GM21529 (cell line): ENCODE measurements at regions not wholly inside any gene's neighbourhood (a gene's known extent, or its start where the extent isn't known, plus 50 kb on each side); places are given as distances from the start of the nearest gene placed in this dataset.

Source experiments
- ATAC-seq: cut with Tn5 transposase; IDR thresholded peaks from one replicate; pipeline ENCODE4 v1.9.1; 2021; ENCODE audit not compliant: unreplicated experiment

DNA sequence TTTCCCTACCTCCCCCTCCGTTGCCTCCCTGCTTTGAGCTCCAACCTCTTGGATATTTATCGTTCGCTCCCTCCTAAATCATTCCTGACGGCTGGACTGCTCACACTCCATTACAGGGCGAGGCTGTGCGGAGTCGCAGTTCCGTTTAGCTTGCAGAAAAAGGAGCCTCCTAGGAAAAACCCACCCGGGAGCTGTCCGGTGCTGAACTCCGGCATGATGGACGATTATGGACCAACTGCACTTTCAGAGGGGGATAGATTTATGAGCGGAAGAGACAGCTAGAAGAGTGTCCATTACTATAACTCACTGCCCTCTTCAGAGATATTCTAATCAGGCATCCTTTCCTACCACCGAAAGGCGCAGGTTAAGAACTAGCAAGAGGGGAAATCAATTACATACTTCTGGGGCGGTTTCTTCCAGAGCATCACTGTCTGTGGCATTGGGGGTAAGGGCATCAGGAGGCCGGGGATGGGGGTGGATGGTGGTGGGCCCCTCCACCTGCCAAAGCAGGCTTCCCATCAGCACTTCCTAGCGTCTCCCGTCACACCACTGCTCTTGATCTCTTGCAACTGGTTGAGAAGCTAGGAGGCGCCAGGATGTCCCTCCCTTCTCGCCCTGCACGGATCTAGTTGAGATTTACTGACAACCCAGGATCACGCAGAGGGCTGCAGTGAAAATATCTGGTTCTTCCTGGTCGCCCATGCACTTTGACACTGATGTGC is 251.2 kb downstream of the ENGASE start:
- ATAC-seq, result no peak

- no peak for ATAC-seq
Observed at GRCh38 chr17:79324194-79324593, 249.6 kb downstream of the ENGASE start.

- ATAC-seq, result no peak
Observed at GRCh38 chr17:79323566-79323965, 248.9 kb downstream of the ENGASE start.

DNA sequence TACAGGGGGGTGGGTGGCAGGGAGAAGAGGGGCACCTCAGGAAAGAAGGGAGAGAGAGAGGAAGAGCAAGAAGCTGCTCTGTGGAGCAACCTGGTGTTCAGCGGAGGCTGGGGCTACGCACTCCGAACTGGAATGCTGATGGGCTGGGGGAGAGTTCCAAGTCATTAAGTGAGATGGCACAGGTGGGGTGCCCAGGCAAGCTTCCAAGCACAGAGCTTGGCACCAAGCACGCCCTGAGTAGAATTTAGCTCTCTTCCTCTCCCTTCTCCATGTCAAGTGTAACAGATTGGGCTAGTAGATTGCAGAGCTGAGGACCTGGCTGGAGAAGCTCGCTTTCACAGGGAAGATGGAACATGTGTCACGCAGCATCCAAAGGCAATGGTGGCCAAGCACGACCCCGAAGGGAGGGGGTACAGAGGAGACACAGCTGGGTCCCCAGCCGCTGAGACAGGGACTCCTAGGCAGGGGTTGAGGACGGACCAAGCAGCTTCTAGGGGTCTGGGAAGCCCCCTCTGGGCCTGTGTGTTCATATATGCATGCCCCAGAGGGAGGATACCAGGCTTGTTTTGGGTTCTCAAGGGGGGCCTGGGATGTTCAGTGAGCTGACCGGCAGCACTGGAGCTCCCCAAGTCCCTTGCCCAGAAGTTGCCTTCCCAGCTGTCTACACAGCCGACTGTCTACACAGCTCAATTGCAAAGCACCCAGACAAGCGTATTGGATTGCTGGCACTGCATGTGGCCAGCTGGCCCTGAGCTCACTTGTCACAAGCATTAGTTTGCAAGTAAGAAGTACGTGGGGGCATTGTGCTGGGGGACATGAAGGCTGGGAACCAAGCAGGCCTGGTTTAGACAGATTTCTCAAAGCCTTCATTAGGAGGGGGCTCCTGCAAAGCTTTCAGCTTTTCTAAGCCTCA is 247.8 kb downstream of the ENGASE start:
- ATAC-seq, result no peak

GRCh38 chr17:79320331-79320730 is 245.7 kb downstream of the ENGASE start:
- ATAC-seq, result no peak

GRCh38 chr17:79317916-79318315 is 243.3 kb downstream of the ENGASE start:
- no peak for ATAC-seq

DNA sequence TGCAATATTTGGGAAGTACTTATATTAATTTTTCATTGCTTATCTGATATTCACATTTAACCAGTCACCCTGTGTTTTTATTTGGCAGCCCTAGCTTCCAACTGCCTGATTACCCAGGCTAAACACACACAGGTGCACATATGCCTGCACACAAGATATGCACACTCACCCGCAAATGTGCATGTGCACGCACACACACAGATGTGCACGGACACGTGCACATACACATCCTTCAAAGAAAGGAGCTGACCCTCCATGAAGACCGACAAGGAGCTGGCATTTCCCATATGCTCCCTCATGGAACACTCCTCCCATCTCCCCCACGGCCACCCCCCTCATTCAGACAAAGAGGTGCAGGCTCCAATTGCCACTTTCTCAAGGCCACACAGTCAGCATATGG is 242.2 kb downstream of the ENGASE start:
- no peak for ATAC-seq

DNA sequence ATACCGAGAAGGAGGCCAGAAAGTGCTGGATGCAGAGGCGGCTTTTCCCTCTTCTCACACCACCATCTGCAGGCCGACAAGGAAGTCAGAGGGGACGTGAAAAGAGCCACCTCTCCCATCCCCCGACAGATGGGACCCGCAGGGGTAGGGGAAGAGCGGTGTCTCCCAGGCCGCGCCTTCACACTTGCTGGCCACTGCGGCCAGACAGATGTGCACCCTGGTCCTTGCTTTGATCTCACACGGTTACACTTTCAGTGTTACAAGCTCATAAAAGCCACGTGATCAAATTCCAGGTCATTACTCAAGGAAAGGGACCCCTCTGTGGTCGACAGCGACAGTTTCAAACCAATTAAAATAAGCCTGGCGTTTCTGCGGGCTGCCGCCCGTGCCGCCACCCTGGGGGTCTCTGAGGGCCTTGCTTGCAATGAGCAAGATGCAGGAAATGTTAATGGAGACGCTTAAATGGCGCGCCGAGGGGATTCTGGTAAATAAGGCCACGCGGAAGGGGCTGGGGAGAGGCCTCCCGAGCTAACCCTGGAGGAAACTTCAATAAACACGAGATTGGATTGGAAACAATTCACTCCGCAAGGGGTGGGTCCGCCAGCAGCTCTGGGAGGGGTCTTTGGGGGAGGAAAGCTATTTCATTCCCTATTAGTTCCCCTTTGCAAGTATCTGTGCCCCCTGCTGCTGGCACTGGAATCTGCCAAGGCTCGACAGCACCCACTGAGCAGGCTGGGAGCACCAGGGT is 240.9 kb downstream of the ENGASE start:
- no peak for ATAC-seq

DNA sequence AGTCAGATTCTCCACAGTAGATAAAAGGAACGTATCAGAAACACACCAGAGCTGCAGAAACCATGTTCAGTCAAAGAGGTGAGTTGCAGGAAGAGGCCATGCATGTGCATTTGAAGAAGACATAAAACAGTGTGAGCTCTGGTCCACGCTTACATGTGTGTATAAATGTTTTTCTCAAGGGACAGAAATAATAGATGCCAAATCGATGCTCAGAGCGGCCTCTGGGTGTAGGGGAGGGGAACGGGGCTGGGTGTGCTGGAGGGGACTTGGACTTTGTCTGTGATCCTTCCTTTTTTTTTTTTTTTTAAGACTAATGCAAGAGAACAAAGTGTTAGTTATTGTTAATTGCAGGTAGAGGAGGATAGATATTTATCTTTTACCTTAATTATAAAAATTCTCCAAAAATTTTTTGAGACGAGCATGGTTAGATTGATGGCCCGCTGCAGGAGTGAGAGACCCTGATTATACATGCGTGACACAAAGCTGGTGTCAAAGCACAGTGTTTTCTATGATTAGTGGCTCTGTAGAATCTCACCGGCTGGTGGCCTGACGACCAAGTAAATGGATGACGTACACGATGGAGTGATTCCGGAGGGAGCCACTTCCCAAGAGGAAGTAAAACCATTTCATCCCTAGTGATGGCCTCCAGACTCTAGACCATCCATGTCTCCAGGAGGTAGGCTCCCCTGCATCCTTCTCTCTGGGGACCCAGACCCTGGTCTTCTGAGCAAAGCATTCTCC is 240.2 kb downstream of the ENGASE start:
- ATAC-seq, result no peak

GRCh38 chr17:79311373-79311772 is 236.7 kb downstream of the ENGASE start:
- no peak for ATAC-seq

DNA sequence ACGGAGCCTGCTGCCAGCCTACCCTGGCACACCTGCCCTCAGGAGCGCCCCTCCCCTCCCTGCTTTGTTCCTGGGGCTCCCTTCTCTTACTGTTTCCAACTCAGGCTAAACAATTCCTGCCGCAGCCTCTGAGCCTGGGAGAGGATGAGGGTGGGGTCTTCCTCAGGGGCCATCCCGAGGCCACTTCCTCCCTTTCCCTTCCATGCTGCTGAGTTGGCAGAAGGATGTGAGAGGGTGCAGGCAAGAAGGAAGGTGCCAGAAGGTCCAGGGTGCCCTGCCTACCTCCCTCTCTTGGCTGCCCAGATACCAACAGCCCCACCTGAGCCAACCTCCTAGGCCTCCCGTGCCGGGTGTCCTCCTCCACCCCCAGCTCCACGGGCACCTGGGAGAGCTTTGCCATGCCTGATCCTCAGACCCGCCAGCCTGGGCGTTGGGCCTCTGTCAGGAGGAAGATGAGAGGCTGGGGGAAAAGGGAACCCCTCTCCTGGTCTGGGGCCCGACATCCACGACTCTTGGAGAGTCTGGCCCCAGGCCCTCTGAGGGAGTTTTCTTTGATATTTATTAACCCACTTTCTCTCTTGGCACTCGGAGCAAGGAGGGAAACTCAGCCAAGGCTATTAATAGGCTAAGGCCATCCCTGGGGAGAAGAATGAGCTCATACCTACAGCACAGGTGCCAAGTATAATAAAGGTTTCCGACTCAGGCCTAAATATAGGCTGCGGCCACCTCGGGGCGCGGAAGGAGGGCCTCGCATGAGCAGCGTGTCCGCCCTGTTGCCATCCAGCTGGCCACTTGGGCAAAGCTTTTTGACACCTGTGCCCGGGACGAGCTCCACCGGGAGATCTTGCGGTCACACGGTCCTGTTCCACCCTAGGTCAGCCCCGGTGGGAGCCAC is 232.0 kb downstream of the ENGASE start:
- no peak for ATAC-seq

DNA sequence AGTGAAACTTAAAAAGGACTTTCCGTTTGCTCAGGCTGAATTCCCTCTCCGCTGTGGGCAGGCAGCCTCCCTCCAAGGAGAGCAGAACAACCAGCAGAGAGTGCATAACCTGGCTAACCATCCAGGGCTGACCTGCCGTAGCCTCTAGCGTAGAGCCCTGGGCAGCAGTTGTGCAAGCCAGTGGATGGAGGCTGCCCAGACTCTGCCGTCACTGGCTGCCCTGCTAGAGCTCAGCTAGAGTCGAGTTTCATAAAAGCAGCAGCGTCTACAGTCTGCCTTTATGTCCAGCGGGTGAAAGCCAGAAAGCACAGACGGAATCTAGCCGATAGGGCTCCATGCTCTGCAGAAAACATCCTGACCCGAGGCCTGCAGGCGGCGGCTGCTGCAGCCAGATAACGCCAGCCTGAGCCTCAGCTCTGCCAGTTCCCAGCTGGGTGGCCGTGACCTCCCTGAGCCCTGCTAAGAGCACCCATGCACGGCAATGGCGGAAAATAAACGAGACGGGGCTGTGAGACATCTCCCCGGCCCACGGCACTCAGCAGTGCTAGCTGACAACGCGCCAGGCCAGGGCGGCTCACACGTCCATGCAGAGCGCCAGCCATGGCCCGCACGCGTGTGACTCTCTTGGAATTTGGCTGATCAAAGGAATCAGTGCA is 231.3 kb downstream of the ENGASE start:
- no peak for ATAC-seq

DNA sequence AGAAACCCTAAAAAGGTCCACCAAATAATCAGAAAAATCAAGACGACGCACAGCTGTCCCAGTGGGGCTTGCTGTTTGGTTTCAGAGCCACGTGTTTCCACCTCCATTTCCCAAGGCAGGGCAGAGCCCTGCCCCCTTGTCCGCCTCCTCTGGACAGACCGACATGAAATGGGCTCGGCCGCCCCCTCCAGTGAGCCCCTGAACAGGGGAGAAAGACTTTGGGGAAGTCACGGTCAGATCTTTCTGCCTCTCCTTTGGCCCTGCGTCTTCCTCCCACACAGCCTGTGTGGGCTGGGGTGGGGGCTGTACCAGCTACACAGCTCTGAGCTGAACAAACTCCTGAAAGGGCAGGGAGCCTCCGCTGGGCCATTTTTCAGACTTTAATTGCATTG is 230.7 kb downstream of the ENGASE start:
- ATAC-seq, result no peak

- no peak for ATAC-seq
Observed at GRCh38 chr17:79304884-79305283, 230.3 kb downstream of the ENGASE start.

DNA sequence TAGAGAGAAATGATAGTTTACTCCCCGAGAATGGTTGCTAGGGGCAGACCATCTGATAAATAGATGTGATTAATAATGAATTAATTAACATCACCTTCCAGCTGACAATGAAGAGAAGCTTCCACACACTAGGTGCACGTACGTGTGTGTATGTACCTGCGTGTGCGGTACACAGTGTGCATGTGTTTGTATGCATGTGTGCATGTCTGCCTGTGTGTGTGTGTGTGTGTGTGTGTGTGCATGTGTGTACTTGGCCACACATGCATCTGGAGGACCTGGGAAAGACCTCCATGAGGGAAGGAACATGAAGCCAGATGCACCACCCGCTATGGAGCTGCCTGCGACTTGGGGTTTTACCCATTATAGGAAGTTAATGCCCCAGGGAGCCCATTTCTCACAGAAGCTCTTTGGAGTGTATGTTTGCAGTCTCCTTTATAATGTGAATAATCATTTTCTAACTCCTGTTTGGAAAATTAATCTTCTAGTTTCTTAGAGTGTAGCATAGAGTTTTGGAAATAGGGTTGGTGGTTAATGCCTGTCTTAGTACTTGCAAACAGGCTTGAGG is 229.1 kb downstream of the ENGASE start:
- ATAC-seq, result no peak

GRCh38 chr17:79301469-79301868 is 226.8 kb downstream of the ENGASE start:
- ATAC-seq, result no peak

GRCh38 chr17:79299349-79299748 is 224.7 kb downstream of the ENGASE start:
- no peak for ATAC-seq

DNA sequence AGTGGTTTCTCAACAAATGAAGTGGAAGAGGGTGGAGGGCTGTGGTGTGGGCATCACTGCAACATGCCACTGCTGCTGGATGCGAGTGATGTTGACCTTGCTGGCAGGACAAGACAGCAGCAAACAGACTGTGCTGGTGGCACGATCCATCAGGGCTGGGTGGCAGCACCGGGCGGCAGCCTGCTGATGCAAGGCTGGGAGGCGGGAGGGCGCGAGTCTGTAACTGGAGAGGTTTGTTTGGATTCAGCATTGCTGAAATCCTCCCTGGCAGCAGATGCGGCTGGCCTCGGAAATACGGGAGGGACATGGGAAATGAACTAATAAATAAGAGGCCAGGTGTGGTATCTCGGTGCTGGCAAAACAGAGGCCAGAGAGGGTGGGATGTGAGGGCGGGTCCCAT is 224.2 kb downstream of the ENGASE start:
- ATAC-seq, result no peak

- no peak for ATAC-seq
Observed at GRCh38 chr17:79296243-79296642, 221.6 kb downstream of the ENGASE start.
